Activated T-helper 2 cell treated with anti-CD3 and anti-CD28 coated beads, Interferon-gamma antibody, Interleukin-2, Interleukin-4, amounts not matched to agents 10 μg/mL and 5 μg/mL and 100 μg/mL, durations not matched to agents 14 hours and 24 hours and 36 hours (primary cell): ENCODE measurements at regions not wholly inside any gene's neighbourhood (a gene's known extent, or its start where the extent isn't known, plus 50 kb on each side); places are given as distances from the start of the nearest gene placed in this dataset.

ENCODE experiments used
- DNase-seq: peaks from one replicate; pipeline ENCODE4 v3.0.0; 2021; ENCODE audit warnings: low spot score
- H3K27ac Mint-ChIP-seq: one replicate; pipeline ENCODE4 v1.8.0; 2021; ENCODE audit warnings: mixed read lengths
- H3K27me3 Mint-ChIP-seq: one replicate; pipeline ENCODE4 v1.8.0; 2021; ENCODE audit warnings: low read depth, mixed read lengths
- H3K36me3 Mint-ChIP-seq: one replicate; pipeline ENCODE4 v1.8.0; 2021; ENCODE audit warnings: low read depth, mixed read lengths
- H3K4me1 Mint-ChIP-seq: one replicate; pipeline ENCODE4 v1.8.0; 2021; ENCODE audit warnings: low read depth, mixed read lengths
- H3K4me3 Mint-ChIP-seq: one replicate; pipeline ENCODE4 v1.8.0; 2021; ENCODE audit warnings: low read depth, mild to moderate bottlenecking, moderate library complexity, mixed read lengths
- H3K9me3 Mint-ChIP-seq: one replicate; pipeline ENCODE4 v1.8.0; 2021; ENCODE audit warnings: mixed read lengths
- intact Hi-C: fragments of 100-400 bp; cut with micrococcal nuclease; formaldehyde crosslinking; loops from one replicate; pipeline ENCODE4 v1.15.1; 2023

DNA sequence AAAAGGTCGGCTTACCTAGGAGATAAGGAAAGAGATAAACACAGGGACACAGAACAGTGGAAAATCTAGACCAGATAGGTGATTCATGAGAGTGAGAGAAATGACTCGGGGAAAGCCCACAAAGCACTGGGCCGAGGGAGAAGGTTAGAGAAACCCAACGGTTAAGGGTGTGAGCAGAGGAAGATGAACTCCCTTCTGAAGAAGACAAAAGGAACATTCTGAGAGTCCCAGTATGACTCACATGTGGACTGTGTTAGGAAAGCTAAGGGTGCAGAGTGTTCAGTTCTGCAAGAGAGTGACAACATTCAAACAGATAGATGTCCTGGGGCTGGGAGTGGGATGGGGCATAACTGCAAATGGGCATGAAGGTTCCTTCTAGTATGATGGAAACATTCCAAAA lies 83.0 kb downstream of the CNTN3 start:
- Mint-ChIP-seq H3K4me1 (no peaks in the 10 kb centered on the region), H3K4me3 (no peak overlapping the region), H3K27ac (no peak overlapping the region), H3K9me3 (peaks cover 26% of the 10 kb centered on the region), H3K27me3 (no peaks in the 10 kb centered on the region), H3K36me3 (no peaks in the 10 kb centered on the region)
- intact Hi-C loops = no loop called here
- DNase-seq = no peak

DNA sequence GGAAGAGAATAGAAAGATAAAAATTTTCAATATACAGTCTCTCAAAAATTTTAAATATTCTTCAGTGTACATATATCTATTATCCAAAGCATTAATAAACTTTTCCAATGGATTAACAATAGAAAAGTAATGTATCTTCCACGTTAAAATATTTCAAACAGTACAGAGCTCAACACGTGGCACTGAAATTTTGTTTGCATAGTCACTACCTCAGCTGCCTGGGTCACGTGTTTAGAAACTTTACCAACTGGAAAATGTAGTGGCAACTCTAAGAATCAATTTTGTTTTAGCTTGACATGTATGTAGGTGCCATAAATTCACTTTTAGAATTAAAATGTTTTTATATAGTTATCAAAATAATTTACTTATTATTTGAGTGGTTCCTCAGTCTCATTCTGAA lies 85.3 kb downstream of the CNTN3 start:
- no peak overlapping the region for H3K27ac Mint-ChIP-seq
- no peaks in the 10 kb centered on the region for H3K27me3 Mint-ChIP-seq
- intact Hi-C loops = no loop called here
- H3K36me3 Mint-ChIP-seq = no peaks in the 10 kb centered on the region
- no peak for DNase-seq
- H3K4me1 Mint-ChIP-seq = no peaks in the 10 kb centered on the region
- H3K4me3 Mint-ChIP-seq = no peak overlapping the region
- H3K9me3 Mint-ChIP-seq = peaks cover 28% of the 10 kb centered on the region

GRCh38 chr3:74527566-74527965 lies 86.9 kb downstream of the CNTN3 start:
- H3K4me1 Mint-ChIP-seq = no peaks in the 10 kb centered on the region
- no peak overlapping the region for H3K27ac Mint-ChIP-seq
- H3K4me3 Mint-ChIP-seq = no peak overlapping the region
- H3K9me3 Mint-ChIP-seq = peaks cover 26% of the 10 kb centered on the region
- DNase-seq = no peak
- intact Hi-C loops = no loop called here
- H3K36me3 Mint-ChIP-seq = no peaks in the 10 kb centered on the region
- H3K27me3 Mint-ChIP-seq = no peaks in the 10 kb centered on the region

DNA sequence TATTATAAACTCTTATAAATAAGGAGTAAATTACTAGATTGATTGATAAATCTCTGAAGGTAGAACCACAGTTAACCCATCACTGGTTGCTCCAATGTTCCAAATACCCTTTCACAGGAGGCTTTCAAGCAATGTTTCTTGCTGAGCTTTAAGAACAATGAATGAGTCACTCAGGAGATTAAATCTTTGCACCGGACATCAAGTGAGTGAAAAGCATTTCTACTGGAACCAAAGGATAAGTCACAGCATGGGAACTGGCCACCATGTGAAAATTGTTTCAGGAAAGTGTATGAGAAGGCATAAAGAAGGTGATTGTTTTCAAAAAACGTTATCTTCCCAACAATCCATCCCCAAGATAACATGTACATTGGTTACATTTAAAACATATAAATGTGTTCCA lies 90.6 kb downstream of the CNTN3 start:
- Mint-ChIP-seq H3K27ac (no peak overlapping the region), H3K4me3 (no peak overlapping the region), H3K36me3 (no peaks in the 10 kb centered on the region), H3K9me3 (peaks cover 10% of the 10 kb centered on the region), H3K4me1 (no peaks in the 10 kb centered on the region), H3K27me3 (no peaks in the 10 kb centered on the region)
- intact Hi-C loops = no loop called here
- DNase-seq = no peak

GRCh38 chr3:74520895-74521294 lies 93.6 kb downstream of the CNTN3 start:
- Mint-ChIP-seq H3K27me3 (no peaks in the 10 kb centered on the region), H3K4me1 (no peaks in the 10 kb centered on the region), H3K36me3 (no peaks in the 10 kb centered on the region), H3K4me3 (no peak overlapping the region), H3K27ac (no peak overlapping the region), H3K9me3 (peaks cover 11% of the 10 kb centered on the region)
- DNase-seq = no peak
- intact Hi-C loops = no loop called here

DNA sequence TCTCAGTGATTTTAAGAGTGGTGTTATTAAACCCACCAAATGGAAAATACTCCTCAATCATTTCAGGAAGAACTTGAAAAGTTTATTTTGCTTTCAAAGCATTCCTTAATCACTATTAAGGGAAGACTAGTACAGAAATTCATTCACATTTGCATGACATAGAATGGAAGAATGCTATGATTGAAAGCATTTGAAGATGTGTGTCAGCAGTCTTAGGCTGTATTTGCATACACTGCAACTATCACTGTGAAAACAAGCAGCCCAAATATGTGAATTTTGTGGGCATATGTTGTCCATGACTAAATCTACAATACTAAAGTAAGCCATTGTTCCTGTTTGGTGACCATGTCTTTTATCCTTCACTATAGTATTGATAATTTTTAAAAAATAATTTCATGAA lies 95.8 kb downstream of the CNTN3 start:
- Mint-ChIP-seq H3K4me1 (no peaks in the 10 kb centered on the region), H3K4me3 (no peak overlapping the region), H3K27me3 (no peaks in the 10 kb centered on the region), H3K9me3 (peaks cover 8% of the 10 kb centered on the region), H3K27ac (no peak overlapping the region), H3K36me3 (no peaks in the 10 kb centered on the region)
- intact Hi-C loops = no loop called here
- no peak for DNase-seq

DNA sequence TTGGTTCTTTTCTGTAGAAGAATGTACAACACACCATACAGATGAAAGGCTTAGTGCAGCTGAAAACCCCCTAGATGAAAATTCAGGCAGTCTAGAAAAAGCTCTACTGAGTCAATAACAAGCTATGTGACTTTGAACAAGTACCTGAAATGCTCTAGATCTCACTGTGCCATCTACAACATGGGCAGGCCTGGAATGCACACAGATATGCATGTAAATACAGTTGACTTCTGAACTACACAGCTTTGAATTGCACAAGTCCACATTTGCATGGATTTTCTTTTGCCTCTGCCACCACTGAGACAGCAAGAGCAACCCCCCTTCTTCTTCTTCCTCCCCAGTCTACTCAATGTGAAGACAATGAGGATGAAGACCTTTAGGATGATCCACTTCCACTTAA lies 98.4 kb downstream of the CNTN3 start:
- H3K9me3 Mint-ChIP-seq = peaks cover 8% of the 10 kb centered on the region
- no peak overlapping the region for H3K27ac Mint-ChIP-seq
- H3K27me3 Mint-ChIP-seq = no peaks in the 10 kb centered on the region
- DNase-seq = no peak
- intact Hi-C loops = no loop called here
- H3K4me3 Mint-ChIP-seq = no peak overlapping the region
- no peaks in the 10 kb centered on the region for H3K4me1 Mint-ChIP-seq
- H3K36me3 Mint-ChIP-seq = no peaks in the 10 kb centered on the region

DNA sequence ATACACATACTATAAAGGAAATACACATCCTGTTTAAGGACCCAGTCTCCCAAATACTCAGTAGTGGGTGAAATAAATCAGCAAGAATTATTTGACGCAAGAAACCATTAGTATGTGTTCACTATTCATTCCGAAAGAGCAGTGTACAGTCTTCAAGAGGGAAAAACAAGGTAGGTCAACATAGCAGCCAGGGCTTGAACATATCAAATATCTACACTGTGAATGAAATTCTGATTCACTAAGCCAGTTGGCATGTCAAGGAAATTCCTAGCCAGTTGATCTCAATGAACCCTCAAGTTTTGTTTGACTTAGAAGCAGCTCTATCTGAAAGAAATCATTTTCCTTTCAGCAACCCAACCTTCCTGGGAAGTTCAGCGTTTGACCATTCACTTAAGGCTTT lies 99.0 kb downstream of the CNTN3 start:
- Mint-ChIP-seq H3K4me3 (no peak overlapping the region), H3K4me1 (no peaks in the 10 kb centered on the region), H3K9me3 (peaks cover 8% of the 10 kb centered on the region), H3K27ac (no peak overlapping the region), H3K36me3 (no peaks in the 10 kb centered on the region), H3K27me3 (no peaks in the 10 kb centered on the region)
- intact Hi-C loops = no loop called here
- no peak for DNase-seq

DNA sequence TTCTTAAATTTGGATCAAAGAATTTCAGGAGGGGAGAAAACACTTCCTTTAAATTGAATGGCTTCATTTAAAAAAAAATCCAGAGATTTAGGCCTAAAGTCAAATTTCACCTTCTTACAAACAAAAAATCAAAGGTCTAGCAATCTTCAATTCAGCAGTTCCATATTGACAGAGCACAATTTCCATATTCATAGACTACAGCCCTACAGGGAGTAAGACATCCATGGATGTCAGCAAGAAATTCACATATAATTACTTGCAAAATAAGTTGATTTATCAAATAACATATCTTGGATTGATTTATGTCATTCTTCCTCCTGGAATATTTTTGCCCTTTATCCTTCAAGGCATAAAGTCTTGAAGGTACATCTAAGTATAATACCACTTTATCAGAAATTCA lies 103.4 kb downstream of the CNTN3 start:
- Mint-ChIP-seq H3K4me1 (no peaks in the 10 kb centered on the region), H3K9me3 (peaks cover 4% of the 10 kb centered on the region), H3K27me3 (no peaks in the 10 kb centered on the region), H3K27ac (no peak overlapping the region), H3K36me3 (no peaks in the 10 kb centered on the region), H3K4me3 (no peak overlapping the region)
- no peak for DNase-seq
- intact Hi-C loops = no loop called here

GRCh38 chr3:74510261-74510818 lies 104.1 kb downstream of the CNTN3 start:
- no peak for DNase-seq
- no peaks in the 10 kb centered on the region for H3K27me3 Mint-ChIP-seq
- intact Hi-C loops = no loop called here
- no peaks in the 10 kb centered on the region for H3K36me3 Mint-ChIP-seq
- no peak overlapping the region for H3K4me3 Mint-ChIP-seq
- peaks cover 4% of the 10 kb centered on the region for H3K9me3 Mint-ChIP-seq
- H3K4me1 Mint-ChIP-seq = no peaks in the 10 kb centered on the region
- no peak overlapping the region for H3K27ac Mint-ChIP-seq

DNA sequence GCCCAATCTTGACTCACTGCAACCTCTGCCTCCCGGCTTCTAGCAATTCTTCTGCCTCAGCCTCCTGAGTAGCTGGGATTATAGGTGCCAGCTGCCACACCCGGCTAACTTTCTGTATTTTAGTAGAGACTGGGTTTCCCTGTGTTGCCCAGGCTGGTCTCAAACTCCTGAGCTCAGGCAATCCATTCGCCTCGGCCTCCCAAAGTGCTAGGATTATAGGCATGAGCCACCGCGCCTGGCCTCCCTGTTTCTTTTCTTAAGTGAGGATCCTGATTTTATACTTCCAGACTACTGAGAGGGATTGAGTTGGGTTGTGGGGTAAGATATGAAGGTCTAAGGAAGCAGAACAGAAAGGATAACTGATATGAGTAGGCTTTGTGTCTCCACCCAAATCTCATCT lies 106.8 kb downstream of the CNTN3 start:
- no peak overlapping the region for H3K4me3 Mint-ChIP-seq
- no peaks in the 10 kb centered on the region for H3K36me3 Mint-ChIP-seq
- intact Hi-C loops = no loop called here
- H3K4me1 Mint-ChIP-seq = no peaks in the 10 kb centered on the region
- H3K9me3 Mint-ChIP-seq = peaks cover 5% of the 10 kb centered on the region
- H3K27ac Mint-ChIP-seq = no peak overlapping the region
- DNase-seq = no peak
- no peaks in the 10 kb centered on the region for H3K27me3 Mint-ChIP-seq

DNA sequence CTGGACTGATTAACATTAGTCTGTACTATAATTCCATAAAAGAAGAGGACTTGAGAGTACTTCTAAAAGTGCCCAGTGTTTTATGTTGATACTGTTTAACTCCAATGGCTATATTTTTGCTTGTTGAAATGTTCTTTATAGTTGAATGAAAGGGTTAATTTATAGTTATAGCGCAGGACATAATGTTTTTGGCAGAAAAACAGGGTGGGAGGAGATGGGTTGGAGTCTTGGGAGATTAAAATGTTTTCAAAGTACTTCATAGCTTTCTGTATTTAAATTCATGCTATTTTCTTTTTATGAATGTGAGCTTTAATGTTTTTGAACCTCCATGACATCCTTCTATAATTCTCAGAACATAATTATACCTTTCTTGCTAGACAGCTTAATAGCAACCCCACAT lies 108.2 kb downstream of the CNTN3 start:
- no peak for DNase-seq
- H3K27ac Mint-ChIP-seq = no peak overlapping the region

GRCh38 chr3:74501007-74501406 lies 113.5 kb downstream of the CNTN3 start:
- Mint-ChIP-seq H3K27ac (no peak overlapping the region), H3K4me3 (no peak overlapping the region), H3K4me1 (no peaks in the 10 kb centered on the region), H3K36me3 (no peaks in the 10 kb centered on the region), H3K27me3 (no peaks in the 10 kb centered on the region), H3K9me3 (peaks cover 4% of the 10 kb centered on the region)
- DNase-seq = no peak
- intact Hi-C loops = no loop called here

More for the DNA sequence above, 108.2 kb downstream of the CNTN3 start:
- no peak overlapping the region for H3K4me3 Mint-ChIP-seq
- H3K36me3 Mint-ChIP-seq = no peaks in the 10 kb centered on the region
- intact Hi-C loops = no loop called here
- peaks cover 8% of the 10 kb centered on the region for H3K9me3 Mint-ChIP-seq
- H3K27me3 Mint-ChIP-seq = no peaks in the 10 kb centered on the region
- H3K4me1 Mint-ChIP-seq = no peaks in the 10 kb centered on the region

DNA sequence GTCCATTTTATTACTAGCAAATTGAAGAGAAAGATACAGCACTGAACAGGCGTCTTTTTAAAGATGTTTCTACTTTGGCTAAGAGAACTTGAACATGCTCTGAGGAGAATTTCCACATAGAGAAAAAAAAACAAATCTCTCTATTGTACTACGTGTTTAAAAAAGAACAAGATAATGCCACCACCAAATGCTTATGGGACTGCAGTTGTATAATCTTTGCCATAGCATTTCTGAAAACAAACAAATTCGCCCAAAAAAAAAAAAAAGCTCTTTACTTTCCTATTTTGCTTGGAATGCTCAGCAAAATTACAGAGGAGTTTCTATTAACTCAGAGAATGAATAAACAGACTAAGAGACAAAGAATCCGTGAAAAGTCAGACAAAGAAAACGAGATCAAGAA lies 114.2 kb downstream of the CNTN3 start:
- Mint-ChIP-seq H3K36me3 (no peaks in the 10 kb centered on the region), H3K27me3 (no peaks in the 10 kb centered on the region)
- no peak for DNase-seq

More for the DNA sequence above, 114.2 kb downstream of the CNTN3 start:
- Mint-ChIP-seq H3K27ac (no peak overlapping the region), H3K9me3 (peaks cover 4% of the 10 kb centered on the region), H3K4me3 (no peak overlapping the region), H3K4me1 (no peaks in the 10 kb centered on the region)
- intact Hi-C loops = no loop called here
